GM12878 (cell line): ENCODE measurements at regions not wholly inside any gene's neighbourhood (a gene's known extent, or its start where the extent isn't known, plus 50 kb on each side); places are given as distances from the start of the nearest gene placed in this dataset.

Experiments
- ATAC-seq: fragments of 200-7000 bp; cut with Tn5 transposase; 3 replicates; pipeline ENCODE4 v1.9.1; 2020; ENCODE audit warnings: mild to moderate bottlenecking, moderate library complexity
- BruUV-seq: library from RNA; stranded (reverse); fragments of 400-500 nt; replicated peaks from 2 replicates; lab custom pipeline; 2021; lab: Mats Ljungman, UMichigan
- CTCF ChIA-PET: fragments of 300-600 bp; sonication (Branson Sonifier 250); formaldehyde crosslinking; extraction: SDS; loops from one replicate; lab custom pipeline; 2021; ENCODE audit warnings: inconsistent platforms; lab: Yijun Ruan, JAX
- POLR2A ChIA-PET: fragments of 350-600 bp; formaldehyde crosslinking; extraction: SDS; loops from one replicate; lab custom pipeline; 2021; ENCODE audit warnings: inconsistent platforms; lab: Charles Lee
- RAD21 ChIA-PET: fragments of 300-600 bp; sonication (Branson Sonifier 250); formaldehyde crosslinking; loops from one replicate; lab custom pipeline; 2023; ENCODE audit warnings: antibody characterized with exemption; ENCODE audit not compliant: unreplicated experiment; lab: Charles Lee
- SMC1A ChIA-PET: fragments of 300-600 bp; sonication (Branson Sonifier 250); formaldehyde crosslinking; loops from one replicate; lab custom pipeline; 2023; ENCODE audit not compliant: unreplicated experiment, uncharacterized antibody; lab: Charles Lee
- DNase-seq: peaks from one replicate; pipeline ENCODE4 v3.0.0-alpha.2; 2011; ENCODE audit warnings: low read depth, low spot score
- FAIRE-seq: peaks from 3 replicates; lab custom pipeline; 2011; peaks lifted over from hg19 to GRCh38; lab: Jason Lieb, UNC
- H2AFZ ChIP-seq: 2 replicates; pipeline ENCODE4 v1.6.0; 2011; ENCODE audit warnings: low read depth, low read length, control low read depth; ENCODE audit not compliant: control insufficient read depth
- H3K27ac ChIP-seq: 2 replicates; pipeline ENCODE4 v1.5.1; 2011; ENCODE audit warnings: control low read depth; ENCODE audit not compliant: control insufficient read depth, insufficient read depth
- H3K27me3 ChIP-seq, 2 experiments: replicated peaks in 1 of 2; 2 replicates each; pipeline versions ENCODE4 v1.6.0 to v1.6.1; 2011; ENCODE audit warnings: low read length in 1 of 2; ENCODE audit not compliant: control insufficient read depth in 2 of 2, insufficient read depth in 2 of 2
- H3K36me3 ChIP-seq, 2 experiments: 2 replicates each; pipeline ENCODE4 v1.5.1; 2011; ENCODE audit warnings: low read length in 1 of 2; ENCODE audit not compliant: control insufficient read depth in 2 of 2, insufficient read depth in 2 of 2
- H3K4me1 ChIP-seq: 2 replicates; pipeline ENCODE4 v1.6.1; 2011; ENCODE audit warnings: mild to moderate bottlenecking, low read length, moderate library complexity, mixed read lengths; ENCODE audit not compliant: control insufficient read depth, insufficient read depth
- H3K4me2 ChIP-seq: 2 replicates; pipeline ENCODE4 v1.6.0; 2011; ENCODE audit warnings: control low read depth; ENCODE audit not compliant: control insufficient read depth, insufficient read depth
- H3K4me3 ChIP-seq: fragments of 200-600 bp; sonication (generic); 2 replicates; pipeline ENCODE4 v1.5.1; 2016
- H3K79me2 ChIP-seq: 2 replicates; pipeline ENCODE4 v1.6.0; 2011; ENCODE audit warnings: low read length; ENCODE audit not compliant: control insufficient read depth, insufficient read depth
- H3K9ac ChIP-seq: 2 replicates; pipeline ENCODE4 v1.8.0; 2011; ENCODE audit warnings: low read length, control low read depth, mixed read lengths; ENCODE audit not compliant: control insufficient read depth, insufficient read depth
- H3K9me3 ChIP-seq: replicated peaks from 3 replicates; pipeline ENCODE4 v1.5.1; 2011; ENCODE audit warnings: mild to moderate bottlenecking, low read length; ENCODE audit not compliant: control insufficient read depth, insufficient read depth
- H4K20me1 ChIP-seq: 2 replicates; pipeline ENCODE4 v1.6.0; 2011; ENCODE audit not compliant: control insufficient read depth, insufficient read depth
- CBFB ChIP-seq: IDR thresholded peaks from 2 replicates; pipeline ENCODE4 v1.6.1; 2016; ENCODE audit warnings: antibody characterized with exemption, low read depth
- CBX3 ChIP-seq: fragments of 200-600 bp; sonication (generic); IDR thresholded peaks from 2 replicates; pipeline ENCODE4 v1.6.1; 2016; ENCODE audit warnings: low read depth, borderline replicate concordance
- CUX1 ChIP-seq: IDR thresholded peaks from 2 replicates; pipeline ENCODE4 v1.6.1; 2012; ENCODE audit warnings: improper control_type of control experiment, low read depth, low read length; ENCODE audit not compliant: insufficient replicate concordance
- DPF2 ChIP-seq: fragments of 450-650 bp; IDR thresholded peaks from 2 replicates; pipeline ENCODE4 v1.6.1; 2017; ENCODE audit warnings: mild to moderate bottlenecking
- FOS ChIP-seq: IDR thresholded peaks from 3 replicates; pipeline ENCODE4 v1.6.1; 2011; ENCODE audit warnings: borderline replicate concordance; ENCODE audit not compliant: insufficient read length; ENCODE audit errors: extremely low read depth
- KAT2A ChIP-seq: conservative IDR thresholded peaks from 2 replicates; pipeline ENCODE4 v1.6.1; 2011; ENCODE audit warnings: low read depth, low read length; ENCODE audit not compliant: control insufficient read depth
- NFYB ChIP-seq: IDR thresholded peaks from 2 replicates; pipeline ENCODE4 v1.6.1; 2011; ENCODE audit warnings: low read depth, mild to moderate bottlenecking, low read length, improper control_type of control experiment, moderate library complexity; ENCODE audit not compliant: insufficient read depth
- RAD21 ChIP-seq: IDR thresholded peaks from 2 replicates; pipeline ENCODE4 v1.6.1; 2011; ENCODE audit warnings: mild to moderate bottlenecking, low read depth, low read length, moderate library complexity; ENCODE audit not compliant: insufficient read depth
- YBX1 ChIP-seq: fragments of 450-650 bp; IDR thresholded peaks from 2 replicates; pipeline ENCODE4 v1.6.1; 2016; ENCODE audit warnings: antibody characterized with exemption
- ZBED1 ChIP-seq: IDR thresholded peaks from 2 replicates; pipeline ENCODE4 v1.6.1; 2016; ENCODE audit warnings: borderline replicate concordance
- ZNF207 ChIP-seq: fragments of 450-650 bp; IDR thresholded peaks from 2 replicates; pipeline ENCODE4 v1.6.1; 2014; ENCODE audit warnings: antibody characterized with exemption, mild to moderate bottlenecking, borderline replicate concordance
- in situ Hi-C: fragments of 300-500 bp; cut with MboI; formaldehyde crosslinking; loops from 9 replicates; pipeline ENCODE4 v1.14.3; 2018; ENCODE audit warnings: mixed read lengths
- intact Hi-C: fragments of 100-400 bp; cut with micrococcal nuclease; formaldehyde crosslinking; loops from one replicate; pipeline ENCODE4 v1.14.2; 2022; ENCODE audit not compliant: unreplicated experiment
- TF ChIP-seq, protein P1 (sequence below): IDR thresholded peaks from 2 replicates; pipeline ENCODE4 v1.6.1; 2012; ENCODE audit warnings: low read length, inconsistent platforms

DNA sequence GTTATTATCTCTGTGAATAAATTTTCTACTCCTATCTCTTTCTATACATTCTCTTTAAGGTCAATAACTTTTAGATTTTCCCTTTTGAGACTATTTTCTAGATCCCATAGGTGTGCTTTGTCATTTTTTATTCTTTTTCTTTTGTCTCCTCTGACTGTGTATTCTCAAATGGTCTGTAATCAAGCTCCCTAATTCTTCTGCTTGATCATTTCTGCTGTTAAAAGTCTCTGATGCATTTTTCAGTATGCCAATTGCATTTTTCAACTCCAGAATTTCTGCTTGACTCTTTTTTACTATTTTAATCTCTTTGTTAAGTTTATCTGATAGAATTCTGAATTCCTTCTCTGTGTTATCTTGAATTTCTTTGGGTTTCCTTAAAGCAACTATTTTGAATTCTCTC lies 78.2 kb downstream of the THNSL1 start:
- no peaks in the 10 kb centered on the region for H3K36me3 ChIP-seq
- no peaks in the 10 kb centered on the region for H3K4me1 ChIP-seq
- H3K27ac ChIP-seq, result no peak overlapping the region
- no peak for TF ChIP-seq FOS
- no peak for TF ChIP-seq CBX3
- no peak for TF ChIP-seq CUX1
- TF ChIP-seq, protein P1, sequence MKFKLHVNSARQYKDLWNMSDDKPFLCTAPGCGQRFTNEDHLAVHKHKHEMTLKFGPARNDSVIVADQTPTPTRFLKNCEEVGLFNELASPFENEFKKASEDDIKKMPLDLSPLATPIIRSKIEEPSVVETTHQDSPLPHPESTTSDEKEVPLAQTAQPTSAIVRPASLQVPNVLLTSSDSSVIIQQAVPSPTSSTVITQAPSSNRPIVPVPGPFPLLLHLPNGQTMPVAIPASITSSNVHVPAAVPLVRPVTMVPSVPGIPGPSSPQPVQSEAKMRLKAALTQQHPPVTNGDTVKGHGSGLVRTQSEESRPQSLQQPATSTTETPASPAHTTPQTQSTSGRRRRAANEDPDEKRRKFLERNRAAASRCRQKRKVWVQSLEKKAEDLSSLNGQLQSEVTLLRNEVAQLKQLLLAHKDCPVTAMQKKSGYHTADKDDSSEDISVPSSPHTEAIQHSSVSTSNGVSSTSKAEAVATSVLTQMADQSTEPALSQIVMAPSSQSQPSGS, result no peak
- no peak for TF ChIP-seq DPF2
- no peak for TF ChIP-seq ZNF207
- TF ChIP-seq CBFB, result no peak
- no peak for TF ChIP-seq YBX1
- no peak for TF ChIP-seq KAT2A
- TF ChIP-seq RAD21, result no peak
- TF ChIP-seq NFYB, result no peak
- no peak for TF ChIP-seq ZBED1
- H3K79me2 ChIP-seq, result no peaks in the 10 kb centered on the region
- H3K9ac ChIP-seq, result no peak overlapping the region
- RAD21 ChIA-PET, result no interaction called here
- BruUV-seq, result no TSS peak
- in situ Hi-C loops (no loop called here), intact Hi-C loops (no loop called here)
- H3K4me2 ChIP-seq, result no peak overlapping the region
- H2AFZ ChIP-seq, result no peak overlapping the region
- no peak overlapping the region for H3K4me3 ChIP-seq
- DNase-seq (no peak), FAIRE-seq (no peak), ATAC-seq (no peak)
- no peaks in the 10 kb centered on the region for H4K20me1 ChIP-seq
- CTCF ChIA-PET, result no interaction called here
- POLR2A ChIA-PET, result no interaction called here
- no peaks in the 10 kb centered on the region for H3K27me3 ChIP-seq
- H3K9me3 ChIP-seq, result no peaks in the 10 kb centered on the region; the same call in 2 of the 3 replicates
- SMC1A ChIA-PET, result no interaction called here
